Liver (tissue), 3 donors: ENCODE measurements at regions not wholly inside any gene's neighbourhood (a gene's known extent, or its start where the extent isn't known, plus 50 kb on each side); places are given as distances from the start of the nearest gene placed in this dataset.

ENCODE experiments used
- ATF3 ChIP-seq: IDR thresholded peaks from 2 replicates; pipeline ENCODE4 v1.6.1; 2016; ENCODE audit warnings: antibody characterized with exemption
- CTCF ChIP-seq: fragments of 150-350 bp; IDR thresholded peaks from 2 replicates; pipeline ENCODE4 v1.5.1; 2017; ENCODE audit warnings: improper control_type of control experiment, low read depth, low read length; ENCODE audit not compliant: missing input control
- JUND ChIP-seq, 2 donors: IDR thresholded peaks; 2 replicates each; pipeline ENCODE4 v1.6.1; 2016; ENCODE audit warnings: antibody characterized with exemption in 2 of 2
- MAX ChIP-seq: IDR thresholded peaks from 2 replicates; pipeline ENCODE4 v1.6.1; 2016; ENCODE audit warnings: antibody characterized with exemption
- RAD21 ChIP-seq, 2 donors: IDR thresholded peaks; 2 replicates each; pipeline ENCODE4 v1.6.1; 2016; ENCODE audit warnings: antibody characterized with exemption in 2 of 2, mild to moderate bottlenecking in 2 of 2
- REST ChIP-seq: IDR thresholded peaks from 2 replicates; pipeline ENCODE4 v1.6.1; 2016; ENCODE audit warnings: antibody characterized with exemption, mild to moderate bottlenecking
- SP1 ChIP-seq: IDR thresholded peaks from 2 replicates; pipeline ENCODE4 v1.6.1; 2018; ENCODE audit warnings: antibody characterized with exemption, mild to moderate bottlenecking
- TAF1 ChIP-seq: conservative IDR thresholded peaks from 2 replicates; pipeline ENCODE4 v1.6.1; 2016; ENCODE audit warnings: antibody characterized with exemption, mild to moderate bottlenecking
- YY1 ChIP-seq: IDR thresholded peaks from 2 replicates; pipeline ENCODE4 v1.6.1; 2016; ENCODE audit warnings: antibody characterized with exemption, mild to moderate bottlenecking
- donor health status: healthy.
- donor health status: healthy.

GRCh38 chr20:55205665-55206064 lies 730.3 kb downstream of the DOK5 start:
- no peak for TF ChIP-seq REST
- no peak for TF ChIP-seq CTCF
- no peak for TF ChIP-seq MAX
- no peak for TF ChIP-seq ATF3
- no peak for TF ChIP-seq JUND (IDR thresholded peaks at IDR 0.05)
- TF ChIP-seq SP1 = no peak
- no peak for TF ChIP-seq TAF1
- no peak for TF ChIP-seq YY1
- no peak for TF ChIP-seq RAD21 (IDR thresholded peaks at IDR 0.05)
